HL-60/S4 (cell line): ENCODE measurements at regions not wholly inside any gene's neighbourhood (a gene's known extent, or its start where the extent isn't known, plus 50 kb on each side); places are given as distances from the start of the nearest gene placed in this dataset.

Experiments
- in situ Hi-C: fragments of 300-500 bp; cut with MboI; formaldehyde crosslinking; loops from 2 replicates; pipeline ENCODE4 v1.14.3; 2022; ENCODE audit warnings: low sequenced_read_pairs

DNA sequence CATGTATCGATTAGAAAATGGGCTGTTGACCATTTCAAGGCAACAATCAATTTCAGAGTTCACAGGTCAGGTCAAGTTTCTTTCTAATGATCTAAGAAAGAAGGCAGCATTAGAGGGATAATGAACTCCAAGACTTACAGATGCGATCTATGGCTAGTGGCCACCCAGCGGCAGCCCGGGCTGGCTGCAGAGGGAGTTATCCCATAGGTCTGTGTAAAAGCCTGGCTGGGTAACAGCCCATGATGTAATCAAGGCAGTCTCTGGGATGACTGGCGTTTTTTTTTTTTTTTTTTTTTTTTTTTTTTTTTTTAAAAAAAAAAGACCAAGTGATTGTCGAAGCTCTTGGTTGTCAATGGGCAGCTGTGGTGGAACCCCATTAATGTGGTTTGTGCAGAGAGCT, 171.1 kb upstream of the SKOR2 start:
- in situ Hi-C loops = no loop called here

DNA sequence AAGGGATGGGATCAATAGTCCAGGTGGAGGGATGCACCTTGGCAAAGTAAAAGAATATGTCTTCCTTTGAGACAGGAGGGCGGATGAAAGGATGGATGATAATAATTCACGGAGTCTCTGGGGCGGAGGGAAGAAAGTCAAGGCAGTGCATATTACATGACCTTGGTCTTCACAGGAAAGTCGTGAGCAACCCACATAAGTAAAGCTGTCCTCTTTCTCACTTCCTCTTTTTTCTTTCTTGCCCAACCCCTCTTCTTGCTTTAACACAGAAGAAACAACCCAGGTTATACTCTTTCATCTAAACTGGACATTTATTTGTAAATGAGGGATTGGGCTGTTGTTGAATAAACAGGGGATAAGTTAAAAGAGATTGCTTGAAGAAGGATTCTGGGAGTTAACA, 168.7 kb upstream of the SKOR2 start:
- in situ Hi-C loops = no loop called here

DNA sequence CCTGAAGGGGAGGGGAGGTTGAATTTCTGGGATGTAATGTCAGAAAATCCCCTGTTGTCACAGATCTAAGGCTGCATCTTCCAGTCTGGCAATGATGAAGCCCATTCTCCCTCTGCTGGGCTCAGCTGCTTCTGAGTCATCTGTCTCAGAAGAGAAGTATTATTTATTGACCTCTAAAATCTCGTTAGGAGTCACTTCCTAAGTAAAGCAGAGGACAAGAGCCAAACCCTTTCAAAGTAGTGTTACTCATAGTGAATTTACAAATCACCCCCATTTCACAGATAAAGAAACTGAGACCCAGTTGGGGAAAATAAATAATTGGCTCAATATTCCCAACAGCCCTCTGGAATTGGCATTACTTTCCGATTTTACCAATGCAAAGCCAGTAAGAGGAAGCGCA, 167.3 kb upstream of the SKOR2 start:
- in situ Hi-C loops = no loop called here

DNA sequence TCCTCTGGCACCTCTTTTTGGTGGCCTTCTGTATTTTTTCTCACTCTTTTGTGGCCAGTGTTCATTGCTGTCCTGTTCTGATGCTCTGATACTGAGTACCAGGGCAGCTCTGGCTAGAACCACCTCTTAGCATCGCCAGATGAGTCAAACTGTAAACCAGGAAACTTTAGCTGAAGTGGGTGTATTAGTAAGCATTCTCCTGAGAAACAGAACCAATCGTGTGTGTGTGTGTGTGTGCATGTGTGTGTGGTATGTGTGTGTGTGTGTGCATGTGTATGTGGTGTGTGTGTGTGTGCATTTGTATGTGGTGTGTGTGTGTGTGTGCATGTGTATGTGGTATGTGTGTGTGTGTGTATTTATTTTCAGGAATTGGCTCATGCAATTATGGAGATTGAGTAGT, 166.3 kb upstream of the SKOR2 start:
- in situ Hi-C loops = no loop called here

DNA sequence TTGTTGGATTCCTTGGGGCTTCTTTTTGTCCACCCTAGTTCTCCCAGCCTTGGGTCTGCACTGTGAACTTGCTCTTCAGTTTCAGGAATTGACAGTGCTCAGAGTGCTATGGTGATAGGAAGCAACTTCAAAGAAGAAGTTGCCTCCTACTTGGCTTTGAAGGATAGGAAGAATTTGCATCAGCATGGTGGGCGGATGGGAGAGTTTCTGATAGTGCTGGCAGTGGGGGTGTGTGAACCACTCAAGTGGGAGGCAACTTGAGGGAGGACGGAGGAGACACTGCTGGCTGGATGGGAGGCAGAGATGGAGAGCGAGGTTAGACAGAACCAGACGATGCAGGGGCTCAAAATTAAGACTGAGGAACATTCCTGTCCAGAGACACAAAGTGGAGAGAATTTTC, 164.4 kb upstream of the SKOR2 start:
- in situ Hi-C loops = no loop called here

DNA sequence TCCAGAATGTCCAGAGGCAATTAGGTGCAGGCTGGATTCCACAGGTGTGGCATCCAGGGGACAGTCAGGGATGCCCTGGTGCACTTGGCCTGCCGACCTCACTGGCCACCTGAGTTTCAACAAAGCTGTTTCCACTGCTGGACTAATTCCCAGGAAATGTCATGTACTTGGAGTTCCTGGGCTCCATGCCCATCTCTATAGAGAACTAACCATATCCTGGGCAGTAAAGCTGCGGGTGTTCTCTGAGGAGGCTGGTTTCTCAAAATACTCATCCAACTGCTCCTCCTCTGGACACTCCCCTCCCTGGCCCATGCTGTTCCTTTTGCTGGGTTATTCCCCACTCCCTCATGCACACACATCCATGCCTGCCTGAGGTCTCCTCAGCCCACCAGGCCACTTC, 161.9 kb upstream of the SKOR2 start:
- in situ Hi-C loops = no loop called here

DNA sequence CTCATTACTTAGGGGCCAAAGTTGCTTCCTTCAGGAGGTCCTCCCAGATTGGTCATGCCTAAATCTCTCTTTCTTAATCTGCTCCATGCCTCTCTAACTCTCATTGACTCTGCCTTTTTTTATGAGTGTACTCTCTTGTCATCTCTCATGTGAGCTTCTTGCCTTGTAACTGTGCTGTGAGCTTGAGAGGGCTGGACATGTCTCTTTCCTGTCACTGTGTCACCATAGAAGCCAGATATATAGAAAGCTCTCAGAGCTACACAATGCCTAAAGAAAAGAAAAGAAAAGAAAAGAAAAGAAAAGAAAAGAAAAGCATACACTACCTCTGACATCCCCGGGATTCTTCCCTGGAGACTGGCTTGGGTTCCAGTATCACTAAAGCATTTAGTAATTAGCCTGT, 161.5 kb upstream of the SKOR2 start:
- in situ Hi-C loops = no loop called here

DNA sequence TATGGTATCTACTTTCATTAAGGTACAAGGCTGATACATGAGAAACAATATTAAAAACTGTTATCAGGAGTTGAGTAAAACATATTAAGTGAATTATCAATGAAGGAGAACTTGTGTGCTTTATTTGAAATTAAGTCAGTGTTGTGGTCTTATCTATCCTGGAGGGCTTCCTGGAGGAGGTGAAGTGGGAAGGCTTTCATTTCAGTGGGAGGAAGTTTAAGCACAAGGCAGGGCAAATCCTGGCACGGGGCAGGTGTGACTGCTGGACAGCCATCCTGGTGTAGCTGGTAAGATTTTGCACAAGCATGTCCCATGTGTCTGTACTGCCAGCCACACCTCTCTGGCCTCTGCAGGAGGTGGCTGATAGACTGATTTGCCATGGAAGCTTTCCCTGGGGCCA, 159.7 kb upstream of the SKOR2 start:
- in situ Hi-C loops = no loop called here

DNA sequence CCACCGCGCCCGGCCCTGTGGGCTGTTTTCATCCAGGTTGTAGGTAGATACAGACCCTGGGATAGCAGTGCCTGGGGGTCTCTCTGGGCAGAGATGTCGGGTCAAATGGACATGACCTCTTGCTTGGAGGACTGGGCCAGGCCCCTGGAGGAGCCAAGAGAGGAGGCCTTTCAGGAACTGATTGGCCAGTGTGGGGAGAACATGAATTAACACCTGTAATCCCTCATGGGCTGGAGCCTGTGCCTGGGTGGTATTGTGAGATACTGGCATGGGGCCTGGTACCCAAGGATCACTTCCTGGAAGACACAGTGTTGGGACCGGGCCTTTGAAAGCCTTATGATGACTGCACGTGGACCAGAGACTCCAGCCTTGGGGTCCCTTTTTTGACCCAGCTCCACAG, 158.7 kb upstream of the SKOR2 start:
- in situ Hi-C loops = no loop called here

DNA sequence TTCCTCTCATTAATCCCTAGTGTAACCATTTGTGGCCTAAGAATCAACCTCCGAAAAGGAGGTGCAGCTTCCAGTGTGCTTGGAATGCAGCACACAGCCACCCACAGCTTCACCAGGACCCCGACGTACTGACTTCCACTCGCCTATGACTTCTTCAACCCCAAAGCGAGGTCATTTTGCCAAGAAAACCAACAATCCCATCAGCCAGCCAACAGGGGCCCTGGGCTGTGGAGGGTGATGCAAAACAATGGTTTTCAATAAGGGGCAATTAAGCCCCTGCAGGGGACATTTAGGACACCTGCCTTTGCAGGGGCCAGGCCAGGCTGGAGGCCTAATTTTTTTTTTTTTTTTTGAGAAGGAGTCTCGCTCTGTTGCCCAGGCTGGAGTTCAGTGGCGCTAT, 158.1 kb upstream of the SKOR2 start:
- in situ Hi-C loops = no loop called here

DNA sequence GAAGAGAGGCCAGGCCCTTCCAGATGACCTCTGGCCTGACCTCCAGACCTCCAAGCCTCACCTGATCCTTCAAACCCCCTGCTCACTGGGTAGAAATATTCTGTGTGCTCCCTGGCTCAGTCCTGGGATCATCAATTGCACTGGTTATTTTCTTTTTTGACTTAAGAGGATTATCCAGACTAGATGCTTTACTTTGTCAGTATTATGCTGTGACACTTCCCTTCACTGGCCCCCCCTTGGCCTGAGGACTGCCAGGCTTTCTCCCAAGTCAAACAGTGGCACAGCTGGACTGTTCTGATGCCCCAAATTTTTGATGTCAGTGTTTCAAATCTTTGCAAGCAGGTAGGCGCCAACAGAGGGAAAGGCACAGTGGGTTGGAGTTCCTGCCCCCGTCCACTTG, 156.3 kb upstream of the SKOR2 start:
- in situ Hi-C loops = no loop called here

DNA sequence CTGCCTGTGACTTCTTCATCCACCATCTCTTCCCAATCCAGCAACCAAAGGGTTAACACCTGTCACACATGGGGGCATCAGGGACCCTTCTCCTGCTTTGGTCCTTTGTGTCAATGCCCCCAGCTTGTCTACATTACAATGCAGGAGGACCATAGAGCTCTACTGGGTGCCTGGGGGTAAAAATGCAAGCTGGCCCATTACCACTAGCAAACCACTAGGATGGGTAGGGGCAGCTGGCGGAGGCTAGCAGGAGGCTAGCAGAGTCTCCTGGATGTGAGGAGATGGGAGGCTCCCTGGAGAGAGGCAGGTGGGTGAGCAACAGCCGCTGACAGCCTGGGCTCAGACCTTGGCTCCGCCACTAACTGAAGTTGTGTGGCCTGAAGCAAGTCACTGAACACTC, 153.4 kb upstream of the SKOR2 start:
- in situ Hi-C loops = no loop called here

DNA sequence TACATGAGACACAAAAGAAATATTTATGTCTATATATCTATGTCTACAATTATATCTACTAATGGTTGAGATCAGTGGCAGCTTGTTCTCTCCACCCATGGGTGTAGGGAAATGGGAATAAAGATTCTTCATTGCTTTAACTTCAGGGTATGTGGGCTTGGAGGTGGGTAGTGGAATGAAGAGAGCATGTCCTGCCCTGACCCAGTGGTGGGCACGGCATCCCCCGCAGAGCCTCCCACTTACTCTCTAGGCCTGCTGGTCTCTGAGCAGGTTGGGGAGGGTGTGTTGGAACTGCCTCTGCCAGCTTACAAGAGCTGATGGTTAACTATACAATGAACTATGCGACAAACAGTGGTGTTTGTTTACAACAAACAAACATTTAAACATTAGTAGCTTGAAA, 152.5 kb upstream of the SKOR2 start:
- in situ Hi-C loops = no loop called here

DNA sequence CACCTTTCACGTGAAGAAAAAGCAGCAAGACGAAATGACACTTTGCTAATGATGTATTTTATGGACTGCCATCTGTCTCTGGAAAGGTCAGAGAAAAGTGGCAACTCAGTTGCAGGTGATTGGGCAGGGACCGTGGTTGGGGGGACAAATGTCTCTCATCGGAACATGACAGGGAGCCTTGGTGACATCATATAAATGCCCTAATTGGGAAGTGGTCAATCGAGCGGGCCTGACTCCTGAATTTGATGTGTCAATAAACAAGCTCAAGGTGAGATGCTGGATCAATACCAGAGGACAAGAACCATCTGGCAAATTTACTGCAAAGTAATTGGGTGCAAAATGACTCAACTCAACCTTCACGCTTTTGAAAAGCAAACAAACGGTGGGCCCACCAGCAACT, 151.9 kb upstream of the SKOR2 start:
- in situ Hi-C loops = no loop called here

DNA sequence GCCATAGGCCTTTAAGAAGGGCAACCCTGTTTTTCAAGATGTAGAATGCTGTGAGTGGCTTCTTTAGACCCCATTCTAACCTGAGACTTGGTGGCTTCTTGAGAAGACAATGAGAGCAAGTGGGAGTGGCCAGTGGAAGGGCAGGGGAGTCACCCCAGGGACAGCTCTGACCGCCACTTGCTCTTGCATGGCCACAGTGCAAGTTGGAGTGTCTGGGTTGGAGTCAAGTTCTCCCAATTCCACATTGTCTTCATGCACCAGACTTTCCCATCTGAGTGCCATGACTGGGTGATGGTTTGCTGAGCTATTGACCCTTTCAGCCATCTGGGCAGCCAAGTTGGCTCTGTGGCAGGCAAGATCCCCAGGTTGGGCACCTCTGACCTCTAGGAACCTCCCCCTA, 148.0 kb upstream of the SKOR2 start:
- in situ Hi-C loops = no loop called here

DNA sequence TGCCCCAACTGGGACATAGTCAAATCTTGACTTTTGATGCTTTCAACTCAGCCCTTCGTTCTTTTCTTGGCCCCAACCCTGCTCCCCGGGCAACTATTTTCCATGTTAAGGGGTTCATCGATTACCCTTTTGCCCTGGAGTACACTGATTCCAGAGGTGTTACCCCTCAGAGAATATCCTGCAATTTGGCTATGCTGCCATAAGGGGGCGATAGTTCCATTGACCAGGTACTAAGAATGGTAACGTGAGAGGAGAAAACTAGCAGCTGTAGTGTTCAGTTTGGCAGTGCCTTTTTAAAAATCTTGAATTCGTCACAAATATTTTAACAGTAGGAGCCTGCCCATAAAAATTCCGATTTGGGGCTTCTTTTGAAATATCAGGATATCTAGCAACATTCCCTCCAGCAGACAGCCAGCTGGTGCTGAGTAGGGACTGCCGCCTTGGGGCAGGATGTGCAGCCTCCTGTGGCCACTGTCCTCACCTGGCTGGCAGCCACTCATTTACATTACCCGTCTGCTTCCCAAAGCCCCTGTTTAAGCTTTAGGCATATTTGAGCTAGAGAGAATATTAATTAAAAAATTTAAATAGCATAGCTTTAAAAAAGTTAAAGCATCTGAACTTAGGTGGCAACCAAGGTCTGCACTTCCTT, 146.3 kb upstream of the SKOR2 start:
- in situ Hi-C loops = no loop called here

DNA sequence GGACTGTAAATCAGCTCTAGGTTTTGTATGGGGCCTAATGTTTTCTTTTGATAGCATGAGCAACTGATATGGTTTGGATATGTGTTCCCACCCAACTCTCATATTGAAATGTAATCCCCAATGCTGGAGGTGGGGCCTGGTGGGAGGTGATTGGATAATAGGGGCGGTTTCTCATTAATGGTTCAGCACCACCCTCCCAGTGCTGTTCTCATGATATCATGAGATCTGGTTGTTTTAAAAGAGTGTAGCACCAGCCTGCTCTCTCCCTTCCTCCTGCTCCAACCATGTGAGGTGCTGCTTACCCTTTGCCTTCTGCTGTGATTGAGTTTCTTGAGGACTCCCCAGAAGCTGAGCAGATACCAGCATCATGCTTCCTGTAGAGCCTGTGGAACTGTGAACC, 140.2 kb upstream of the SKOR2 start:
- in situ Hi-C loops = no loop called here

DNA sequence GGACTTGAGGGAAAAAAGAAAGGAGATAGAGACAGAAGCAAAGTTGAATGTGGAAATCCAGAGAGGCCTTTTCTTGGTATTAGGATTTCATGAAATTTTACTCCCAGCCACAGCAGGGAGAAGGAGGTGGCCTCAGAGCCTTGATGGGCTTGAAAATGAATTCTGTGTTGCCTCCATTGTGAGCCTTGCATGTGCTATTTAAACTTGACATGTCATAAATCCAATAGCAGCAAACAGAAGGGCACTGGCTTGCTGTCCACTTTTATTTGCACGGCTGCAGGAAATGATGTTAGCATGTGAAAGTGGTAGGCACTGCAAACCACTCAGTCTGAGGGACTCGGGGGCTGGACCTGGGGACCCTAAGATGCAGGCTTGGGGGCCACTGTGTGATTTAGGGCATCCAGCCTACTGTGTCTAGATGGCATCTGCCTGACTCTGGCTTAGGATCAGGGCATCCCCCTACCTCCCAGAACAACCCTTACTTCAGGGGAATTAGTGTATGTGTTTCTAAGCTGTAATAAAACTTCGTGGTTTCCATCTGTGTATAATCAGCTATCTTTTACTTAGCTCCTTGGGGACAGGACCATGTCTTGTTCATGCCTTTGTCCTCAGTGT, 139.1 kb upstream of the SKOR2 start:
- in situ Hi-C loops = no loop called here

DNA sequence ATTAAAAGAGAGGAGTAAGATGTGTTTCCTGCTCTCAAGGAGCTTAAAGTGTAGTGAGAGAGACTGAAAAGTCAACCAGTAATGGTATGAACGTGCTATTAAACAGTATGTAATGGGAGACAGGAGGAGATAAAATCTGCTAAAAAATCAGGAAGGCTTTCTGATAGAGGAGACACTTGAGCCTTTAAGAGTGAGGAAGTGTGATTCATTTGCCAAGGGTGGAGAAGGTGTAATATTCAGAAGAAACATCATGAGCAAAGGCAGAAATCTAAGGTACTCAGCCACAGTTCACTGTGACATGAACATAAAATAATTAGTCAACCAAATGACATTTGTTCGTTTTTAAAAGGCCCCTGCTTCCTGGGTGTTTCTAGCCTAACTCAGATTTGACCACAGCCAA, 137.8 kb upstream of the SKOR2 start:
- in situ Hi-C loops = no loop called here

DNA sequence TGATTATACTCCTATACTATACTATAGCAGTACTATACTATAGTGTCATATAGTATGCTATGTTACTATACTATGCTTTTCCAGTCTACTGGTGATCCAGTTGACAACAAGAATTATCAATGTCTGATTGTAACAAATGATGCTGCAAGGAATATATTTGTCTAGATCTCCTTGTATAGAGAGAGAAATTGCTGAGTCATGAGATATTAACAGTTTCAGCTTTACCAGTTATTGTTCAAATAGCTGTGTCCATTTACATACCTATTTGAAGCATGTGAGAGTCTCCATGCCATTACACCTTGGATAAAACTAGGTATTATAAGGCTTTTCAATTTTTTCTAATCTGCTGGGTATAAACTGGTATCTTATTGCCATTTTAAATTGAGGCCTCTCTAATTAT, 136.4 kb upstream of the SKOR2 start:
- in situ Hi-C loops = no loop called here

DNA sequence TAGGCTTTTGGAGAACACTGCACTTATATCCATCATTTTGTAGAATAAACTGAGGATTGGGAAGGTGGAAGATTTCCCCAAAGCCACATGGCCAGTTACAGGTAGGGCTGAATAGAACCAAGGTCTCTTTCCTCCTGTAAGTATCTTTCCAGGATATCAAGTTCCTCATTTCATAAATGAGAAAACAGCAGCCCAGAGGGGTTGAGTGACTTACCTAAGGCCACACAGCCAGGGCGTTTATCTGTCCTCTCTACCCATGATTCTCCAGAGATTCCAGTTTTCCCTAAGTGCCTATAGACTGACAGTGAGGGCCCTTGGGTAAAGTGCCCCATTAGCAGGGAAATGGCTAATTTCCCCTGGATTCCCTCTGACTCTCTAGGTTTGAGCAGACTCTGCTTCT, 132.3 kb upstream of the SKOR2 start:
- in situ Hi-C loops = no loop called here

DNA sequence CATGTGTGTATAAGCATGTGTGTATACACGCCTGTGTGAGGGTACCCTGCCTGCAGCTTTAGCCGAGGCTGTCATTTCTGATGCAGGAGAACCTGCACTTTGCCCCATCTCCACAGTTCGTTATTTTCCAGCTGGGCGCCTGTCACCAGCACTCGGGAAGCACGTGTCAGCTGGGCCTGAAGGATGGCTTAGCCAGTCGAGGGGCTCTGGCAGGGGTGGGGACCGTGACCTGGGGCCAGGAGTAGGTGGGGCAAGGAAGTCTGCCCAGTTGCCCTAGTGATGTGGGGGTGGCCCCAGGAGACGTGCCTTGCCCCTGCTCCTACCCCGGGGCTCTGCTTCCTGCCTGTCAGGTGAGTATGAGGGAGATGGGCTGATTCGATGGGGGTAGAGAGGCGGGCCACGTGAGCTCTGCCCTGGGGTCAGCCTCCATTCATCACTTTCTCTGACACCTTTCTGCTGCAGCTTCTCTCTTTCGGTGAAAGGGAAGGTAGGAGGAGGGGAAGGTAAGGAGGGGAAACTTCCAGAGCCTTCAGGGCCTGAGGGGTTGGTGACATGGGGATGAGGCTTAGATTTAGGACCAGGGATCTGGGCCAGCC, 130.6 kb upstream of the SKOR2 start:
- in situ Hi-C loops = no loop called here

DNA sequence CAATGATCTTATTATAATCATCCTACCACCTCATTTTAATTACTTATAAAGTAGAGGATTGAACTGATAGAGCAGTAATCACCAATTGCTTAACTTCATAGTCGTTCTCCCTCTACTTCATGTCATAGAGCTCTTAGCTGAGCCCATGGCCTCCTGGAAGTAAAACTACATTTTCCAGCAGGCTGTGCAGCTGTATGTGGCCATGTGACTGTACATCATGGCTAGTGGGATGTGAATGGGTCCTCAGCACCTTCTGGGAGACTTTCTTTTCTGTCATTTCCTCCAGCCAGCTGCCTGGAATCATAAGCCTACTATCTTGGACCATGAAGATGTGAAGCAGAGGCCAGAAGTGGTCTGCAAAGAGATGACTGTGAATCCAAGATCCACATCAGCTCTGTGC, 128.7 kb upstream of the SKOR2 start:
- in situ Hi-C loops = no loop called here
